ENCODE measurements at regions not wholly inside any gene's neighbourhood (a gene's known extent, or its start where the extent isn't known, plus 50 kb on each side); places are given as distances from the start of the nearest gene placed in this dataset.

DNA sequence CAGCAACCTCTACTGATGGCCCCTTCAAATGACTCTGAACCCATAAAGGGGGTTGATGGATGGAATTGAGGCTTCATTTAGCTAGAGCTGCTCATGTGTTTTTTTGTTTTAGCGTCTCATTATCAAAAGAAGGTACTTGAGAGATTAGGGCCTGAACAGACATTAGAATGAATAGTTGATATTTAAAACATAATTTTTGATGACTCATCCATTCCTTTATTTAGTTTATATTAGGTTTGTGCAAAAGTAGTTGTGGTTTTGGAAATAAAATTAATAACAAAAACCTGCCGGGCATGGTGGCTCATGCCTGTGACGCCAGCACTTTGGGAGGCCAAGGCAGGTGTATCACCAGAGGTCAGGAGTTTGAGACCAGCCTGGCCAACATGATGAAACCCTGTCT, 485.9 kb downstream of the PSAT1 start:
- Mint-ChIP-seq H3K9me3 (peaks cover 0 to 2% (median under 1%) of the 10 kb centered on the region in 6 donors), H3K27me3 (ENCODE audit: low read depth in 3 of 3) (peaks cover 0 to 2% (median 0%) of the 10 kb centered on the region in 3 donors), H3K4me3 (no peak overlapping the region), H3K27ac (no peak overlapping the region), H3K36me3 (no peaks in the 10 kb centered on the region), H3K4me1 (no peaks in the 10 kb centered on the region)
- DNase-seq = no peak

DNA sequence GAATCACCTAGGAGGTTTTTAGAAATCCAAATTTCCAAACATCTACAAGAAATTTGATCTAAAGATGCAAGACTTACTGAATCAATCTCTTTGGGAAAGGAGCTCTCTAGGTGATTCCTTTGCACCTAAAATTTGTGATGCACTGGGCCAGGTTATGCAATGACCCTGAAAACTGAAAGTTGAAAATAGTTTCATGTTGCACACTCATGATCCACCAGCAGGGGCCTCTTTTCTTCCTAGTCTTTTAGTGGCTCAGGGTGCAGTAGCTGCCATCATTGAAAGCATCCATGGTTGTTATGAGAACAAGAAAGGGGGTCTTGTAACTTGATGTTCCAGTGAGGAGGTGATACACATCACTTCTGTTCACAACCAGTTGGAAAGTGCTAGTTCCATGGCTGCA, 486.8 kb downstream of the PSAT1 start:
- H3K27me3 Mint-ChIP-seq (ENCODE audit: low read depth in 3 of 3) = peaks cover 0 to 2% (median 0%) of the 10 kb centered on the region in 3 donors
- DNase-seq = no peak
- H3K27ac Mint-ChIP-seq = no peak overlapping the region
- H3K36me3 Mint-ChIP-seq = no peaks in the 10 kb centered on the region
- H3K9me3 Mint-ChIP-seq = peaks cover 0 to 2% (median under 1%) of the 10 kb centered on the region in 6 donors
- H3K4me3 Mint-ChIP-seq = no peak overlapping the region
- no peaks in the 10 kb centered on the region for H3K4me1 Mint-ChIP-seq

DNA sequence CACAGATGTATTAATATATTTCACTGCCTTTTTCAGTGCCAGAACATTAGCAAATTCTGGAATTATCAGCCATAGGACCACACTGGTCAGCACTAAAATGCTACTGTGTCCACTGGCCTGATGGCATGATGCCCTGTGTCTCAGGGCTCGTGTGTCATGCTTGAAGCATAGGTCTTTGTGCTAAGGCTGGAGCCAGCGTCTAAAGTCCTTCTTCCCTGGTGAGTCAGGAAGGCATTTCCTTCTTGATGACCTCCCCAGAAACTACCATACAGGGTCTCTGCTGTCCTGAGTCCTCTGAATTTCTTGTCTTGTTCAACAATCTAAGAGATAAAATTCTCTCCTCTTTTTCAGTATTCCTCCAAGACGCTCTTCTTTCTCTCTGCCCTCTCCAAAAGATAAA, 489.9 kb downstream of the PSAT1 start:
- peaks cover 0 to 3% (median 2%) of the 10 kb centered on the region in 6 donors for H3K9me3 Mint-ChIP-seq
- H3K4me1 Mint-ChIP-seq = no peaks in the 10 kb centered on the region
- no peak overlapping the region for H3K27ac Mint-ChIP-seq
- H3K27me3 Mint-ChIP-seq (ENCODE audit: low read depth in 3 of 3) = peaks cover 0 to 2% (median 0%) of the 10 kb centered on the region in 3 donors
- no peak for DNase-seq
- H3K36me3 Mint-ChIP-seq = no peaks in the 10 kb centered on the region
- H3K4me3 Mint-ChIP-seq = no peak overlapping the region

DNA sequence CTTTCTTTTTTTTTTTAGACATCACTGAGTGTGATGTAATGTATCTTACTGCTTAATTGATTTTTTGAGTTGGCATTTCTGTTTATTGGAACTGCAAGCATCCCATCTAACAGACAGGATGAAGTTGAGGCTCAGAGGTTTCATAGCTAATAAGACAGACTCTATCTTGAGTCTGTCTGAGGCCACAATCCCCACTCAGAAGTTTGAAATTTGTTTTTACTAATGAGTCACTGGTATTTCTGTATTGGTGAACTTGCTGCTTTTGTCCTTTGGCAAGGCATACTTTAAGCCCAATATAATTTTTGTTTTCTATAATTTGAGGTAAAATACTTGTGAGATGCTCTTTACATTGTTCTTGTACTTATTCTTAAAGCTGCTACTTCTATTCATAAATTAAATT, 491.2 kb downstream of the PSAT1 start:
- no peak for DNase-seq
- no peak overlapping the region for H3K27ac Mint-ChIP-seq

DNA sequence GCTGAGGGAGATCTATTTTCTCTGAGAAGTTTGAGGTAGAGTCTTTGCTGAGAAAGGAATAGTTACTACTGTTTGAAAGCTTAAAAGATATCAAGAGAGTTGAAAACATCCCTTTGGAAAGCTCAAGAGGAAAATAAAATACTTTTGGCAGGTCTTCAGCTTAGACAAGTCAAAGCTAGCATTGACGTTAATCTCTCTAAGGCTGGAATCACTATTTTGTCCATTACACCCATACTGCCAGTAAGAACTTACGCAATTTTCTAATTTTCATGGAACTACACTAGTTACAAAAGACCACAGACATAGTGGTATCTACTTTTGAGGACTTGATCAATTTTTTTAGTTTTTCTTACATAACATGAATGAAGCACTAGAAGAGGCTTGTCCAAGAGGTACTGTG, 494.9 kb downstream of the PSAT1 start:
- Mint-ChIP-seq H3K36me3 (no peaks in the 10 kb centered on the region), H3K9me3 (peaks cover 0 to 3% (median 0%) of the 10 kb centered on the region in 6 donors)

More for the DNA sequence above, 491.2 kb downstream of the PSAT1 start:
- no peaks in the 10 kb centered on the region for H3K4me1 Mint-ChIP-seq
- no peaks in the 10 kb centered on the region for H3K36me3 Mint-ChIP-seq
- peaks cover 0 to 3% (median under 1%) of the 10 kb centered on the region in 6 donors for H3K9me3 Mint-ChIP-seq
- H3K27me3 Mint-ChIP-seq (ENCODE audit: low read depth in 3 of 3) = peaks cover 0 to 2% (median 0%) of the 10 kb centered on the region in 3 donors
- H3K4me3 Mint-ChIP-seq = no peak overlapping the region

DNA sequence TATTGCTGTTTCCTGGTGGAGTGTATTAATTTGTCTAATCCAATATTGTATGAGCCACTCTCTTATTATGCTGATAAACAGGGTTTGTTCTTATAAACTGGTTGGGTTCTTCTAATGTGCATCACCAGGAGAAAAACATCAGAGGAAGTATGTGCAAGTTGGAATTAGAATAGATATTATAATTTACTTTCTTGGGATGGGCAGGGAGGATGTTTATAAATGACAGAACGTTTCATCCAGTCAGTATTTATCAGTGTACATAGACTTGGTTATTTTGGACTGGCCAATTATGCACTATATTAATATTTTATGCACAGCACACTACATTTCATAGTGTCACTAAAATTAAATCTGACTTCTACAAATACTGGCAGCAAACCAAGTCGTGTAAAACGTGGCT, 495.8 kb downstream of the PSAT1 start:
- H3K36me3 Mint-ChIP-seq = no peaks in the 10 kb centered on the region

More for the DNA sequence above, 494.9 kb downstream of the PSAT1 start:
- no peak overlapping the region for H3K27ac Mint-ChIP-seq
- H3K4me1 Mint-ChIP-seq = no peaks in the 10 kb centered on the region
- H3K4me3 Mint-ChIP-seq = no peak overlapping the region
- no peak for DNase-seq
- H3K27me3 Mint-ChIP-seq (ENCODE audit: low read depth in 3 of 3) = peaks cover 0 to 2% (median 0%) of the 10 kb centered on the region in 3 donors

DNA sequence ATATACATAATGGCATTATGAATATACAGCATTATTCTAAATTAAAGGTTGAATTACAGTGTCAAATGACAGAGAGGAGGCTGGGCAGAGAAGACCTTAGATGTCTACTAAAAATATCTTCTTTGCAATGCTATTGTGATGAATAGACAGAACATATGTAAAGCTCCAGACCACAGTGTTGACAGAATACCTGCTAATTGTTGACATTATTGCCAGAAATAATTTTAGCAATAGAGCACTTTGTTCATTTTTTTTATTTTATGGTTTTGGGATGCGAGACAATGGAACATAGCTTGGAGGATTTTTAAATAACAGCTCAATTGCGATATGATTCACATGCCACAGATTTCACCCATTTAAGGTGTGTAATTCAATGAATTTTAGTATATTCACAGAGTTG, 508.8 kb downstream of the PSAT1 start:
- no peak overlapping the region for H3K27ac Mint-ChIP-seq
- H3K4me1 Mint-ChIP-seq = no peaks in the 10 kb centered on the region
- no peaks in the 10 kb centered on the region for H3K36me3 Mint-ChIP-seq
- DNase-seq = no peak
- H3K4me3 Mint-ChIP-seq = no peak overlapping the region
- H3K27me3 Mint-ChIP-seq (ENCODE audit: low read depth in 3 of 3) = peaks cover 0 to 4% (median 2%) of the 10 kb centered on the region in 3 donors
- H3K9me3 Mint-ChIP-seq = peaks cover 0 to 3% (median 0%) of the 10 kb centered on the region in 6 donors

More for the DNA sequence above, 495.8 kb downstream of the PSAT1 start:
- H3K27ac Mint-ChIP-seq = no peak overlapping the region
- no peaks in the 10 kb centered on the region for H3K4me1 Mint-ChIP-seq
- peaks cover 0 to 3% (median 0%) of the 10 kb centered on the region in 6 donors for H3K9me3 Mint-ChIP-seq
- peaks cover 0 to 2% (median 0%) of the 10 kb centered on the region in 3 donors for H3K27me3 Mint-ChIP-seq (ENCODE audit: low read depth in 3 of 3)
- H3K4me3 Mint-ChIP-seq = no peak overlapping the region
- no peak for DNase-seq

DNA sequence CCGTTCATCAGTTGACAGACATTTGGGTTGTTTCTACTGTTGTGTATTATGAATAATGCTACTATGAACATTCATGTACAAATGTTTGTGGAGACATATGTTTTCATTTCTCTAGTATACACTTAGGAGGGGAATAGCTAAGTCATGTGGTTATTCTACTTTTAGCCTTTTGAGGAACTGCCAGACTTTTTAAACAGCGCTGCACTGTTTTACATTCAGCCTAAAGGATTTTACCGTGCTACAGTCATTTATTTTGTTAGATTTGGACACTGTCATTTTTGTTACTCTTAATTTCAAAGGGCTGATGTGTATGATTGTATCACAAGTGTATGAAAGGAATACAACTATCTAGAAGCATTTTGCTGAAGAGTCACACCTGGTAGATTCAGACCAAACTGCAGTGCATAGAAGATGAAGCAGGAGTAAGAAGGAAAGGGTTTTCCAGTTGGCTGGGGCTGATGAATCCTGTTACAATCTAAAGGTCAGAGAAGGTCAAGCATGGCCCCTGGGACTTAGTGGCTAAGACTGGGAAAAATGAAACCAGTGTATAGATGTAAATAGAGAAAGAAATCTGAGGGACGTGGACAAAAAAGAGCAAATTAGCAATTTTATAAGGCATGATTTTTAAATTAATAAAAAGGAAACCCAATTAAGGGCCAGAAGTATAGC, 509.7 kb downstream of the PSAT1 start:
- Mint-ChIP-seq H3K27ac (no peak overlapping the region), H3K36me3 (no peaks in the 10 kb centered on the region), H3K9me3 (peaks cover 0 to 2% (median 0%) of the 10 kb centered on the region in 6 donors), H3K4me1 (no peaks in the 10 kb centered on the region), H3K4me3 (no peak overlapping the region), H3K27me3 (ENCODE audit: low read depth in 3 of 3) (peaks cover 0 to 3% (median 2%) of the 10 kb centered on the region in 3 donors)
- DNase-seq = no peak

DNA sequence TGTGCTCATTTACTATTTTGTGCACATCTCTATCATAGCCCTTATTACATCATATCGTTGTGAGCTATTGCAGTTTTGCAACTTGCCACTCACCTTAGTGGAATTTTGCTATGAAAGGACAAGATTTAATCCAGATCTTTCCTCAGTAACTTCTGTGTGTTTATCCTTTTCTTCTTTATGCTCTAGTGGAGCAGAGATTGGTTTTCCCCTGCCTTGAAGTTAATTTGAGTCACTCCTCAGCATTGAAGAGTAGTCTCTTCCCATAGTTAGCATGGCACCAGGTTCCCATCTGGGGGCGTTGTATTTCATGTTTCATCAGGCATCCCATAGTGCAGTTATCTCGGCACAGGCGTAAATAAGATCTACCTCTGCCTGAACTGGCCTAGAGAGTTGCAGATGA, 510.4 kb downstream of the PSAT1 start:
- H3K36me3 Mint-ChIP-seq = no peaks in the 10 kb centered on the region
- H3K9me3 Mint-ChIP-seq = peaks cover 0 to 2% (median 0%) of the 10 kb centered on the region in 6 donors
- H3K4me1 Mint-ChIP-seq = no peaks in the 10 kb centered on the region
- no peak overlapping the region for H3K27ac Mint-ChIP-seq
- peaks cover 0 to 2% (median 2%) of the 10 kb centered on the region in 3 donors for H3K27me3 Mint-ChIP-seq (ENCODE audit: low read depth in 3 of 3)
- no peak overlapping the region for H3K4me3 Mint-ChIP-seq
- no peak for DNase-seq

DNA sequence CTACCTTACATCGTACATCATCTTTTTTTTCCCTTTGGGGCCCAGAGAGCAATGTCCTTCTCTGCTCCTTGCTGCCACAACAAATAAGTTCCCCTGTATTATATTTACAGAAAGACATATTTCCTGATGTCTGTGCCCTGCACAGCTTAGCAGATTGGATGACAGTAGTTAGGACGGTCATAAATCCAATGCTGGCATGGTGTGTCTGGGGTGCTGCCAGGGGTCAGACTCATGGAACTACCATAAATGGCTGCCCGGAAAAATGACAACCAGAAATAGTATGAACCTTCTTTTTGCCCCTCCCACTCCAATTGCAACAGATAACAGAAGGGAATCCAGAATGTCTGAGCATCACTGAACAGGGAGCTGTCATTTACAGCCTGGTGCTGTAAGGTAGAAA, 511.1 kb downstream of the PSAT1 start:
- no peak overlapping the region for H3K27ac Mint-ChIP-seq
- H3K9me3 Mint-ChIP-seq = peaks cover 0 to 2% (median 0%) of the 10 kb centered on the region in 6 donors
- DNase-seq = no peak
- no peaks in the 10 kb centered on the region for H3K36me3 Mint-ChIP-seq
- H3K4me1 Mint-ChIP-seq = no peaks in the 10 kb centered on the region
- peaks cover 0 to 2% (median 2%) of the 10 kb centered on the region in 3 donors for H3K27me3 Mint-ChIP-seq (ENCODE audit: low read depth in 3 of 3)
- H3K4me3 Mint-ChIP-seq = no peak overlapping the region

DNA sequence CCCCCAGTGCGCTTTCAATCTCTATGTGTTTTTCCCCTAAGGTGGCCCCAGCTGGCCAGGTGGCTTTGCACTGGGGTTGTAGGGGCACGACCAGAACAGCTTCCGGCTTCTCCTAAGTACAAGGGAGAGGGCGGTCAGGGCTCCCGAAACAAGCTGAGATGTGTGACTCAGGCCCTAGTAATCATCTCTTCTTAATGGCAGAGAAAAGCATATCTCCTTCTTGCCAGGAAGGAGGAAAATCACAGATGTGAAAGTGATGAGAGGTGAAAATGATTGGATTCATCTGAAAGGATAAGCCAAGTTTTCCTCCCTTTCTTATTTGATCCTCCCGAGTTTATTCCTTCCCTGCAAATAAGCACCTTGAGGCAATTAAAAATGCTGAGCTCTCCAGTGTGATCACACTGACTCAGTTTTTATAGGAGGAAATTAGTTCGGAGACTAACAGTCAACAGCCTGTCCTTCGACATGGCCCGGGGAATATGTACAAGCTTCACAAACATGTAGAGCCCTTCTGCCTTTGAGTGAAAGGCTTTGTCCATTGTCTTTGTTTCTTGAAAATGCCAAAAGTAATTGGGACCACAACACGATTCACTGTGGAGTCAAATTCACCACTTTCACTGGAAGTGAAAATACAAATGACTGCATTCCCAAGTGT, 514.8 kb downstream of the PSAT1 start:
- Mint-ChIP-seq H3K27ac (no peak overlapping the region), H3K9me3 (peaks cover 0 to 4% (median under 1%) of the 10 kb centered on the region in 6 donors), H3K27me3 (ENCODE audit: low read depth in 3 of 3) (peaks cover 0 to 2% (median 0%) of the 10 kb centered on the region in 3 donors), H3K36me3 (no peaks in the 10 kb centered on the region), H3K4me1 (no peaks in the 10 kb centered on the region), H3K4me3 (no peak overlapping the region)
- no peak for DNase-seq

DNA sequence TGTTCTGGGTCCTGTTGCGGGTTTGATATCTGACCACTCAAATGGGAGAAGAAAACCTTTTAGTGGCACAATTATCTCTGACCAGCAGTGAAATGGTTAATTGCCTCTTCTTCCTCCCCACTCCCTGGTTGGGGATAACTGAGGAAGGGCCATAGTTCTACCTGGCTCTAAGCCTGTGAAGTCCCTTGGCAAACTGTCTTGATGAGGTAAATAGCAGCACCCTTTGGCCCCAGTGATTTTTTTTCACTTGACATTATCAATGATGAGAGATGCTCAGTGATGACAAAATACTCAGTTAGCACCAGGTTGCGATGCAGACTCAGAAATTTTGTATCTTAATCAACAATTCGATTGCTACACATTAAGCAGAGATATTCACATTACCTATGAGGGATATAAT, 515.7 kb downstream of the PSAT1 start:
- Mint-ChIP-seq H3K9me3 (peaks cover 0 to 4% (median under 1%) of the 10 kb centered on the region in 6 donors), H3K27ac (no peak overlapping the region), H3K4me3 (no peak overlapping the region), H3K27me3 (ENCODE audit: low read depth in 3 of 3) (peaks cover 0 to 2% (median 0%) of the 10 kb centered on the region in 3 donors), H3K4me1 (no peaks in the 10 kb centered on the region), H3K36me3 (no peaks in the 10 kb centered on the region)
- no peak for DNase-seq

DNA sequence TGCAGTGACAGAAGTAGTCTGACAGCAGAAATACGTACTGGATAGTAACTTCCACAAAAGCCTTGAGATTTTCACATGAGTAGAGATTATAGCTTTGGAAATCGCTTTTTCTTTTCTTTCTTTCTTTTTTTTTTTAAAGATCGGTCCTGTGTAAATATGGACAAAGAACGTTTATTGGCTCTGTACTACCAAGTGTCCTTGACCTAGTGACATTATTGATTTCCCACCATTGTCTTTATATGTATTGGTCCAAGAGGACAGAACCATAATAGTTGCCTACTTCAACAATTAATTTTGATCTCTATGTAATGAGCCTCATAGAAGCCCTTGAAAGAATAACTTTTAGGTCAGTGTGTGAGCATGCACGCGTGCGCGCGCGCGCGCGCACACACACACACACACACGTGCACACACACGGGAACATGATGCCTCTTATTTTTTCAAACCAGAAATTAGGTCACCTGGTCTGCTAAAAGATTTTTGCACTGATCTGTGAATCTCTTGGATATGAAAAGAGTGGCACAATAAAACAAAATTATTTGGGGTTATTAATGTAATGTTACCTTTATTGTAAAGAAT, 516.8 kb downstream of the PSAT1 start:
- peaks cover 0 to 2% (median 0%) of the 10 kb centered on the region in 3 donors for H3K27me3 Mint-ChIP-seq (ENCODE audit: low read depth in 3 of 3)
- no peak for DNase-seq
- no peak overlapping the region for H3K4me3 Mint-ChIP-seq
- no peaks in the 10 kb centered on the region for H3K36me3 Mint-ChIP-seq
- no peaks in the 10 kb centered on the region for H3K4me1 Mint-ChIP-seq
- H3K27ac Mint-ChIP-seq = no peak overlapping the region
- peaks cover 0 to 4% (median under 1%) of the 10 kb centered on the region in 6 donors for H3K9me3 Mint-ChIP-seq
